ENCODE measurements at regions not wholly inside any gene's neighbourhood (a gene's known extent, or its start where the extent isn't known, plus 50 kb on each side); places are given as distances from the start of the nearest gene placed in this dataset.

DNA sequence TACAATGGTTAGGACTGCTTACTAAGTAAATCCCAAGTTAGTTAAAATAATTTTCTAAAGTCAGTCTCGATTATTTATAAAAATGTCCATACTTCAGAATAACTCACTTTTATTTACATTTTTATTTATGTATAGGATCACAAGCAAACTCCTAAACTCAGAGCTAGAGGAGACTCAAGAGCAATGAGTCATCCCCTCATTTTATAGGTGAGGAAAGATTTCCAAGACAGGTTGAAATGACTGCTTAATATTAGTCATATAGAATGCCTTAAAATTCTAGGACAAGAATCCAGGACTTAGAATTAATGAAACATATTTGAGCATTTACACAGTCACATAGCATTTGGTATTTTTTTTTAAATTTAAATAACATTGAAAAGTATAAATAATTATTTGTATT is 983.8 kb downstream of the SI start:
- Histone ChIP-seq H3K27ac (ENCODE audit: low read depth, low read length, poor library complexity, severe bottlenecking) (no peak overlapping the region), H3K4me2 (ENCODE audit: low read length) (no peak overlapping the region), H2AFZ (ENCODE audit: low read length) (no peak overlapping the region), H3K4me1 (ENCODE audit: insufficient read depth, low read length, severe bottlenecking) (no peaks in the 10 kb centered on the region), H3K4me3 (ENCODE audit: low read depth, low read length, poor library complexity, severe bottlenecking) (no peak overlapping the region), H3F3A (ENCODE audit: insufficient read depth, low read length) (no peaks in the 10 kb centered on the region), H3K79me2 (ENCODE audit: insufficient read depth, low read length) (no peaks in the 10 kb centered on the region), H3K9me2 (ENCODE audit: low read depth, low read length) (no peaks in the 10 kb centered on the region; the same call in 1 of the 2 replicates), H3K36me3 (ENCODE audit: insufficient read depth, low read length) (no peaks in the 10 kb centered on the region), H3K9ac (ENCODE audit: low read length) (no peak overlapping the region), H4K20me1 (ENCODE audit: insufficient read depth, low read length) (no peaks in the 10 kb centered on the region), H3K9me3 (ENCODE audit: low read length) (no peaks in the 10 kb centered on the region), H3K27me3 (ENCODE audit: insufficient read depth, low read length) (no peaks in the 10 kb centered on the region)
- TF ChIP-seq EZH2 (IDR thresholded peaks at IDR 0.05; ENCODE audit: borderline replicate concordance, low read length), result no peak

DNA sequence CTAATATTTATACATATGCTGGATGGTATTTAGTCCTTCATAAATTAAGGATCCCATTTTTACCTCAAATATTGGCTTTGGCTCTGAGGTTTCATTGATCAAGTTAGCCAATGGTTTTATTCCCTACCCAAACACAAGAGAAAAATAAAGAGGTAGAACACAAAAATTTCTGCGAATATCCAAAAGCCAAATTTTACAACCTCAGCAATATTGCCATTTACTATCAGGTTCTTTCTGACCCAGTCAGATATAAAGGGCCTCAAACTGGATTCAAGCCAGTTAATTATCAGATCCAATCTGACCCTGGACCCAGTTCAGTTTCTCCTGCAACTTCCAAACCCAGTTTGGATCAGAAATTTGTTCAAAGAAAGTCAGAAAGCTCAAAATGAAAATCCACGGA is 998.1 kb downstream of the SI start:
- Histone ChIP-seq H3K4me1 (ENCODE audit: insufficient read depth, low read length, severe bottlenecking) (no peaks in the 10 kb centered on the region), H3K4me2 (ENCODE audit: low read length) (no peak overlapping the region), H3K9me3 (ENCODE audit: low read length) (no peaks in the 10 kb centered on the region), H3K9me2 (ENCODE audit: low read depth, low read length) (no peaks in the 10 kb centered on the region; the same call in 1 of the 2 replicates), H4K20me1 (ENCODE audit: insufficient read depth, low read length) (no peaks in the 10 kb centered on the region), H3K9ac (ENCODE audit: low read length) (no peak overlapping the region), H2AFZ (ENCODE audit: low read length) (no peak overlapping the region), H3K27ac (ENCODE audit: low read depth, low read length, poor library complexity, severe bottlenecking) (no peak overlapping the region), H3K79me2 (ENCODE audit: insufficient read depth, low read length) (no peaks in the 10 kb centered on the region), H3K27me3 (ENCODE audit: insufficient read depth, low read length) (no peaks in the 10 kb centered on the region), H3F3A (ENCODE audit: insufficient read depth, low read length) (no peaks in the 10 kb centered on the region), H3K4me3 (ENCODE audit: low read depth, low read length, poor library complexity, severe bottlenecking) (no peak overlapping the region), H3K36me3 (ENCODE audit: insufficient read depth, low read length) (no peaks in the 10 kb centered on the region)
- TF ChIP-seq, protein P1, sequence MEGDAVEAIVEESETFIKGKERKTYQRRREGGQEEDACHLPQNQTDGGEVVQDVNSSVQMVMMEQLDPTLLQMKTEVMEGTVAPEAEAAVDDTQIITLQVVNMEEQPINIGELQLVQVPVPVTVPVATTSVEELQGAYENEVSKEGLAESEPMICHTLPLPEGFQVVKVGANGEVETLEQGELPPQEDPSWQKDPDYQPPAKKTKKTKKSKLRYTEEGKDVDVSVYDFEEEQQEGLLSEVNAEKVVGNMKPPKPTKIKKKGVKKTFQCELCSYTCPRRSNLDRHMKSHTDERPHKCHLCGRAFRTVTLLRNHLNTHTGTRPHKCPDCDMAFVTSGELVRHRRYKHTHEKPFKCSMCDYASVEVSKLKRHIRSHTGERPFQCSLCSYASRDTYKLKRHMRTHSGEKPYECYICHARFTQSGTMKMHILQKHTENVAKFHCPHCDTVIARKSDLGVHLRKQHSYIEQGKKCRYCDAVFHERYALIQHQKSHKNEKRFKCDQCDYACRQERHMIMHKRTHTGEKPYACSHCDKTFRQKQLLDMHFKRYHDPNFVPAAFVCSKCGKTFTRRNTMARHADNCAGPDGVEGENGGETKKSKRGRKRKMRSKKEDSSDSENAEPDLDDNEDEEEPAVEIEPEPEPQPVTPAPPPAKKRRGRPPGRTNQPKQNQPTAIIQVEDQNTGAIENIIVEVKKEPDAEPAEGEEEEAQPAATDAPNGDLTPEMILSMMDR (IDR thresholded peaks at IDR 0.05; ENCODE audit: low read length), result no peak

- Histone ChIP-seq H3K4me3 (ENCODE audit: low read depth, low read length, poor library complexity, severe bottlenecking) (no peak overlapping the region), H3K4me1 (ENCODE audit: insufficient read depth, low read length, severe bottlenecking) (no peaks in the 10 kb centered on the region), H4K20me1 (ENCODE audit: insufficient read depth, low read length) (no peaks in the 10 kb centered on the region), H3K79me2 (ENCODE audit: insufficient read depth, low read length) (no peaks in the 10 kb centered on the region), H3K27me3 (ENCODE audit: insufficient read depth, low read length) (no peaks in the 10 kb centered on the region), H2AFZ (ENCODE audit: low read length) (no peak overlapping the region), H3F3A (ENCODE audit: insufficient read depth, low read length) (no peaks in the 10 kb centered on the region), H3K9me3 (ENCODE audit: low read length) (no peaks in the 10 kb centered on the region), H3K36me3 (ENCODE audit: insufficient read depth, low read length) (no peaks in the 10 kb centered on the region), H3K9ac (ENCODE audit: low read length) (no peak overlapping the region), H3K27ac (ENCODE audit: low read depth, low read length, poor library complexity, severe bottlenecking) (no peak overlapping the region), H3K4me2 (ENCODE audit: low read length) (no peak overlapping the region), H3K9me2 (ENCODE audit: low read depth, low read length) (peaks cover 3% of the 10 kb centered on the region; the same call in 1 of the 2 replicates)
- no peak for TF ChIP-seq EZH2 (IDR thresholded peaks at IDR 0.05; ENCODE audit: borderline replicate concordance, low read length)
- TF ChIP-seq, protein P1 (IDR thresholded peaks at IDR 0.05; ENCODE audit: low read length), result no peak
Measured at GRCh38 chr3:164064298-164064697, 1014.0 kb downstream of the SI start.

GRCh38 chr3:164060923-164061322 is 1017.4 kb downstream of the SI start:
- no peak for TF ChIP-seq EZH2 (IDR thresholded peaks at IDR 0.05; ENCODE audit: borderline replicate concordance, low read length)
- TF ChIP-seq, protein P1 (IDR thresholded peaks at IDR 0.05; ENCODE audit: low read length), result no peak
- no peaks in the 10 kb centered on the region for H3K9me3 ChIP-seq (ENCODE audit: low read length)
- no peak overlapping the region for H3K4me2 ChIP-seq (ENCODE audit: low read length)
- no peaks in the 10 kb centered on the region for H3K36me3 ChIP-seq (ENCODE audit: insufficient read depth, low read length)
- no peak overlapping the region for H3K27ac ChIP-seq (ENCODE audit: low read depth, low read length, poor library complexity, severe bottlenecking)
- H3K9ac ChIP-seq (ENCODE audit: low read length), result no peak overlapping the region
- no peaks in the 10 kb centered on the region for H3F3A ChIP-seq (ENCODE audit: insufficient read depth, low read length)
- no peaks in the 10 kb centered on the region for H3K9me2 ChIP-seq (ENCODE audit: low read depth, low read length)
- H2AFZ ChIP-seq (ENCODE audit: low read length), result no peak overlapping the region
- no peaks in the 10 kb centered on the region for H3K79me2 ChIP-seq (ENCODE audit: insufficient read depth, low read length)
- H3K27me3 ChIP-seq (ENCODE audit: insufficient read depth, low read length), result no peaks in the 10 kb centered on the region
- H4K20me1 ChIP-seq (ENCODE audit: insufficient read depth, low read length), result no peaks in the 10 kb centered on the region
- H3K4me3 ChIP-seq (ENCODE audit: low read depth, low read length, poor library complexity, severe bottlenecking), result no peak overlapping the region
- no peaks in the 10 kb centered on the region for H3K4me1 ChIP-seq (ENCODE audit: insufficient read depth, low read length, severe bottlenecking)
